Iris pigment epithelial cell (primary cell): ENCODE measurements at regions not wholly inside any gene's neighbourhood (a gene's known extent, or its start where the extent isn't known, plus 50 kb on each side); places are given as distances from the start of the nearest gene placed in this dataset.
A peak's percentile ranks its signal among the peaks of the same experiment; 100 is the strongest.

ENCODE experiments used
- DNase-seq: peaks from one replicate; pipeline ENCODE4 v3.0.0-alpha.2; 2011; ENCODE audit warnings: low read depth

DNA sequence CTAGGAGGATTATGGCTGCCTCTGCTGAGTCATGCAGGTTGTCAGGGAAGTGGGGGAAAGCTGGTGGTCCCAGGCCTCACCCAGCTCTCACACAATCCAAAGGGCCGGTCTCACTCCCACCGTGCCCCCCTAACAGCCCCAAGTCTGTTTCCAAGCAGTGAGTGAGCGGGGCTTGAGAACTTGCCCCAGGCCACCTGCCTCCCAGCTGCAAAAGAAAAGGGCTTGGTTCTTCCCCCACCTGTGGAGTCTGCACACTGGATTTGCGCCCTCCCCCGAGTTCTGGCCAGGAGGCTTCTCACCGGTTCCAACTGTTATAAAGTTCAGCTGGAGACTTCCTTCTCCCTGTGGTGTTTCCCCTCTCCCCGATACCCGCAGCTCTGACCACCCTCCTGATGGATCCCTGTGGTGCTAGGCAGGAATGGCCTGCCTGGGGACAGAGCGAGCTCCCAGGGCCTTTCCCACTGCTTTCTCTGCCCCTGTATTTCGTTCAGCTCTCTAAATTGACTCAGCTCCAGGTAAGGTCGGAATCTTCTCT lies 222.3 kb downstream of the BARHL2 start:
- no peak for DNase-seq

DNA sequence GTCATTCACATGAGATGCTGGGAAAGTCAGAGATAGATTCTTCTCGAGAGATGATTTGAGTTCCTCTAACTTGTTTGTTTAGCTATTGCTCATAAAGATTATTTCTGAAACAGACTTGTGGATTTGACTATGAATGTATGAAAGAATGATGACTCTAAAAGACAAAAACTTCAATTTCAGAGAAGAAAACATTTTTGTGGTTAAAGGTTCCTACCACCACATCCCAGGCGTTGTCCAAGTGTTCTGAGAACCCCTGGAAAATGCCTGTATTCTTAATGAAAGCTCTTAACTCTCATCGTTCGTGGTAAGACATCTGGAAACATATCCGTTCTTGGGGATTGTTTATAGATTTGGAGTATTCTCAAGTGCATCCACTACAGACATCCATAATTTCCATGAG lies 228.7 kb downstream of the BARHL2 start:
- peak; percentile 30 for DNase-seq

DNA sequence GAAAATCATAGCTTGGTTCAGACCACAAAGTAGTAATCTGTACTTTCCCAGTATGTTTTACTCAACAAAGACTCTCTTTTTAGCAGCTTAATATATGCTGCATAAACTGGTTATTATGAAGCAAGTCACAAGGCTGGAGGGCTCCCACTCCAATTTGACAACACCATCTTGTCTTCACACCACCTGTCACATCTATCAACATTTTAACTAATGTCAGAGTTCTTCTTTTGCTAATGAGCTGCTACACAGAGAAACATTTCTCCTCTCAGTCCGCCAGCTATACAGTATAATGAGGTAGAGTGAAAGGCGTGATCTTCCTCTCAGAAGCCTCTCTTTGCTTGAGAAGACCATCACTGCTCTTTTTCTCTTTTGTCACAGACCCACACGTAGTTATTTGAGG lies 230.1 kb downstream of the BARHL2 start:
- no peak for DNase-seq

DNA sequence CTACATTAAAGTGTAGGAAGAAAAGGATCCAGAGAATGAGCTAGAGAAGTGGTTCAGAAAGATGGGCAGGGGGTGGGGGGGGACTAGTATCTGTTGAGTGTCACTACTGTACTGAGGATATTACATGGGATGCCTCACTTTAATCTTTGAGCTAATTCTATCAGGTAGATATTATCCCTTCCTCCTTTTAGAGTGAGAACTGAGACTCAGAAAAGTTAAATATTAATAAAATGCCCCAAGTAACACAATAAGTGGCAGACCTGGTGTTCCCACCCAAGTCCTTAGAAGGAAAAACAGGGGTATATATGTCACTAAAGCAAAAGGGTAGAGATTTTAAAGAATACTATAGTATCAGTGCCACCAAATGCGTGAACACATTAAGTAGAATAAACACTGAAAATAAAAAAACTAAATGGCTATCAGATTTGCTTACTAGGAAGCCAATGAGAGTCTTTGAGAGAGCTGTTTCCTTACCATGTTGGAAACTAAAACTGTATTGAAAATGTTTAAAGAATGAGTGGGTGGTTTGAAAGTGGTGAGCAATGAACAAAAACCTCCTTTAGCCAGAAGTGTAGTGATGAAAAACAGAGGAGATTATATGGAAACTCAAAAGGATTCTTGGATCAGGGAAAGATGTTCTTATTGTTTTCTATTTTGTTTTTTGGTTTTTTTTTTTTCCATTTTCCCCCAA lies 230.8 kb downstream of the BARHL2 start:
- DNase-seq = no peak

DNA sequence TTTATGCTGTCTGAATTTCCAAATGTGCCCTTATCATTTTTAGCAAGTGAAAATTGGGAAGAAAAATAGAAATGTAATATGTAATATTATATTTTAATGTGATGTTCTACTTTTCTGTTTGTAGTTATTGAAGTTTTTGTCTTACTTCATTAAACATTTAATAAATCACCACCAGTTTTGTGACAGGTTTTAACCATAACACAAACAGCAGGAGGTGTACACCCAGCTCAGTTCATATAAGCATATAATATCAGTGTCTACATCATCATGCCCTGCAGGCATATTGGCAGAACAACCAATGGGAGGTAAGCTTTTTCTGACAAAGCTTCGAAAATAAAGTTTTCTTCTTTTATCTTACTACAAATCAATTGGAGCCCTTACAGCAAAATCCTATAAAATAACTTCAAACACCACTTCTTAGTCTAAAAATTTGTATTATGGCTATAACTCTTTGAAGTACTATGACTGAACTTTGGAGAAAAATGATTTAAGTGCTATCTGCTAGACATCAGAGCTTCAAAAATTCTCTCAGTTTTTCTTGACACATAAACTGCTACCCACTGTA lies 236.7 kb downstream of the BARHL2 start:
- DNase-seq = no peak

DNA sequence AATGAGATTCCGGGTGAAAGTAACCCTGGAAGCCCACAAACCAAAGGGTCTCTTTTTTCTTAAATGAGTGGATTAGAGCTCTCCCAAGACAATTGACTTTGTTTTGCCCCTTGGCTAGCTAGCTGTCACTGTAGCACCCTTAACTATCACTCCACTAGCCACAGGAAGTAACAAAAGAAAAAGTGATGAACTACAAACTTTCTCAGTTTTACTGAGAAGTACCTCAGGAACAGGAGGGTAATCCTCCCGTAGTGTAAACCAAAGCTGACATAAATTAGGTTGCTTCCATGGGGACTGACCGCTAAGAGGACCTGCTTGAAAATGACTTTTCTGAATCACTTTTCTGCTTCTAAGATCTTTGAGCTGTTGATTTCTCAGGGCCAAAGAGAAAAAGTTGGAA lies 240.1 kb downstream of the BARHL2 start:
- no peak for DNase-seq

DNA sequence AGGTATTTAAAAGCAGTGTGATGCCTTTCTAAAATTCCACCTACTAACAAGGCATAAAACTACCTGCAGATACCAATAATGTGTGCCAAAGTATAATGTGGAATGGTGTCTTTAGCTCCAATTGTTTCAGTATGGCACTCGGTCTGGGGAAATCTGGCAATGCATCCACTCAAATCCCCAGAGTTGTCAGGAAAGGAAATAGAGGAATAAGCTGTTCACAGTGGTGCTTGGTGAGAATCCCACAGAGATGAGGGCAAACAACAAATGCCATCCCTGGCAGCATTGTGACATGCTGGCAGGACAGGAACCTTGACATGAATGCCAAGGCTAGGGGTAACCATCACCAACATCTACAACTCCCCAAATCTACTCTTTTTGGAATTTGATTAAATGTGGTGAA lies 240.7 kb downstream of the BARHL2 start:
- DNase-seq = no peak

DNA sequence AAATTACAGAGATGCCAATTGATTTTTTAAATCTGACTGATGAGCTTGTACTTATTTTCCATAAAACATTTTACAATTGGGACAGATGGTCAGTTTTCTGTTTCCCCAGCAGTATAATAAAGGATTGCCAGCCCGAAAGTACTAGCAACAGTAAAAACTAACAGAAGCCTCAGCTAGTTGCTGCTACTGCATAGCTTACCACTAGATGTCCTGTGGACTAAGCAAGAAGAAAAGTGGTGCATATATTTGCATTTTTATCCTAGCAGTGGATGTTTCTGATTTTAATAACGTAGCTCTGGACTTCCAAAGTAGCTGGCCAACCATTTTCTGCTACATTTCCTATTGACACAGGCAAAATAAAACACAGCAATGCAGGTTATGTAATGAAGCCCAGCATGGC lies 241.5 kb downstream of the BARHL2 start:
- DNase-seq = peak; percentile 11

DNA sequence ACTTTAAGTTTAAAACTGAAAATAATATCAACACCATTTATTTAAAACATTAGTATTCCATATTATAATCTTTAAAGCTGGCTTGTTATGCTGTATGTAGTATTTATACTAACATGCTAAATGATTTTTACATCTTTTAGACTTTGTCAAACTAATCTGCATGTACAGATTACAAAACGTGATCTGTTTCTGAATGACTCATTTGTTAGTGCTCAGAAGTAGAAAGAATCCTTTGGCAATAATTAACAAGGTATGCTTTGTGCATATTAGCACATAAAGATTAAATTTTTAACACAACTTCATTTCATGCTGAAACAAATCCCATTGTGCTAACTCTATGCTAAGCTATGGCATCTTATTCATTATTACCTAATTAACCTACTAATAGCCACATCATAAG lies 242.4 kb downstream of the BARHL2 start:
- DNase-seq = no peak

DNA sequence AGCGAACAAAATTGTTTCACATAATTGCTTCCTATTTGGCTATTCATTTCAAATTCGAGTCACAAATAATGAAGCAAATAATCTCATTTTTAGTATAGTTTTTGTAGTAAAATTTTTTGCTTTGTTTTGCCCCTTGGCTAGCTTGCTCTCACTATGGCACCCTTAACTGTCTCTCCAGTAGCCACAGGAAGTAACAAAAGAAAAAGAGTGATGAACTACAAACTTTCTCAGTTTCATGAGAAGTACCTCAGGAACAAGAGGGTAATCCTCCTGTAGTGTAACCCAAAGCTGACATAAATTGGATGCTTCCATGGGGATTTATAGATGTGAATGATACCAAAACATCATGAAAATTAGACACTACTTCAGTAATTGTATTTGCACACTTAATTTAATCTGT lies 242.9 kb downstream of the BARHL2 start:
- DNase-seq = no peak

DNA sequence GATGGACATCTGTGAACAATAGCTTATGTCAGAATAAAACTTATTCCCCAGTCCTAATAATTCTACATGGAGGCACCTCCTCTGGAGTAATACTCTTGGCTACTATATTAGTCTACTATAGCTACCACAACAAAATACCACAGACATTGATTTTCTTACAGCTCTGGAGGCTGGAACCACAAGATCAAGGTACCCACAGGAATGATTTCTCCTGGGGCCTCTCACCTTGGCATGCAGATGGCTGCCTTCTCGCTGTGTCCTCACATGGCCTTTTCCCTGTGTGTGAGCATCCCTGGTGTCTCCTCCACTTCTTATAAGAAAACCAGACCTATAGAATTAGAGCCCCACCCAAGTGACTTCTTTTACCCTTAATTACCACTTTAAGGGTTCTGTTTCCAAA lies 244.3 kb downstream of the BARHL2 start:
- no peak for DNase-seq

DNA sequence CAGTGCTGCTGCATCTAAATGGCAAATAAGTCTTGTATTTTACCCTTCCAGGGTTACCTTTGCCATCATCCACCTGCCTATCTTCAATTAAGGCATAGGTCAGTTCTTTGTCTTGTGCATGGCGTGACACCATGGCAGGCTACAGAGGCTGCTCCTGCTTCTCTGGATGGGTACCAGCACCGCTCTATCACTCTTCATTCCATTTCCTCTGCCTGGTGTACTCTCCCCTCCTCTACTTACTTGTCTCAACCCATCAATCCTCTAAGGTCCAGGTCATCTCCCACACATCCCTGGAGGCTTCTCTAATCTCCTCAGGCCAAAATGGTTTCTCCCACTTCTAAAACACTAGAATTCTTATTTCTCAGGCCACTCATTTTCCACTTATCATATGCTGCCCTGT lies 257.5 kb downstream of the BARHL2 start:
- no peak for DNase-seq

DNA sequence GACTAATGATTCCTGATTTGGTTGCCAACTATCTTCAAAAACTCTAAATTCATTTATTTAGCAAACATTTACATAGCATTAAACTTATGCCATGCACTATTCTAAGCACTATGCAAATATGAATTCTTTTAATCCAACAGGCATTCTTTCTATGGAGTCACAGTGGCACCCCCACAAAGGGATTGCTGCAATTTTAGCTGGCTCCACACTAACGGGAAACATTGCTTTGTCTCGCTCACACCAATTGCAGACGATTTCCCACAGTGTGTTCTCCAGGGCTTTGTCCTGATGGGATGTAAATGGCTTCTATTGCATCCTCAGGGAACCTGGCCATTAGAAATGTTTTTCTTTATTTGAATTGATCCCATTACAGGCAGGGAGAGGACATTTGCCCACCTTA lies 259.1 kb downstream of the BARHL2 start:
- no peak for DNase-seq

DNA sequence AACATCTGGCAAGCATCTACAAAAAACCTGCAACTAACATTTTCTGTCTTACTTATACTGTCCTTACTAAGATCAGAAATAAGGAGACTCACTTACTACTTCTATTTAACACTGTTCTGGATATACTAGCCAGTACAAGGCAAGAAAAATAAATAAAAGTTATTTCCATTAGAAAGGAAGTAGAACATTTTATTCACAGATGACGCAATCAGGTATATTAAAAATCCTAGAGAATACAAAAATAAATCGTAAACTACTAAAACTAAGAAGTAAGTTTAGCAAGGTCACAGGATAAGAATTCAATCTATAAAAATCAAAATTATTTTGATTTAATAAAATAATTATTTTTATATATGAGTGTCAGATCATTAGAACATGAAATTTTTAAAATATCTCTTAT lies 264.6 kb downstream of the BARHL2 start:
- DNase-seq = no peak

DNA sequence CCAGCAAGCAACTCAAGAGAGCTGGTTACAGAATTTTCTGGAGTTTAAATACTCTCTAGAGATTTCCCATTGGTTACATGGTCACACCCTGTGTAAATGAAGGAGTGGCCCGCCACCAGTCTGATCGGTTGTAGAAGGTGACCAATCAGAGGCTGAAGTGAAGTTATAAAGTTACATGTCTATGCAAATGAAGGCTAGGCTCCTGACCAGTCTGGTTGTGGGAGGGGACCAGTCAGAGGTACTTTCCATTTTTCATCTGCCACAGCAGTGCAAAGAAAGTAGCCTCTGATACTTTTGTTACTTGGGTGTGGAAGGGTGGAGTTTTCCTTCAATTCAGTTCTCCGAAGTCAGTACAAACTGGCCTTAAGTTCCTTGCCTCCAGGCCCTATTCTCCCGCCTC lies 273.7 kb downstream of the BARHL2 start:
- no peak for DNase-seq

DNA sequence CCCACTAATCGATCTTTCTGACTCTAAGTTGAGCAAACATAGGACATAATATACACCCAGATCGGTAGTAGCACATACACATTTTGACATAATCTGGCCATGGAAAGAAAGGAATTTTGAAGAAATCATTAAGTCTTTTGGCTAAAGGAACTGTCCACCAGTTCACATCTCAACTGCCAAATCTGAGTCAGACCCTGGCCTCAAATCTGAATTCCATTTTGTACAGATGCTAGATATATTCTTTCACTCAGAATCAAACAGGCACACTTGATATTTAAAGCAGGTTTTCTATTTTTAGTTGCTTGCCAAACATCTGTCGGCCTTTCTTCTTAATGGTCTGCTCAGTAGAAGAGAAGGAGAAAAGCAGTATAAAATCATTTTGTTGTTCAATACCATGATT lies 281.8 kb downstream of the BARHL2 start:
- DNase-seq = no peak

DNA sequence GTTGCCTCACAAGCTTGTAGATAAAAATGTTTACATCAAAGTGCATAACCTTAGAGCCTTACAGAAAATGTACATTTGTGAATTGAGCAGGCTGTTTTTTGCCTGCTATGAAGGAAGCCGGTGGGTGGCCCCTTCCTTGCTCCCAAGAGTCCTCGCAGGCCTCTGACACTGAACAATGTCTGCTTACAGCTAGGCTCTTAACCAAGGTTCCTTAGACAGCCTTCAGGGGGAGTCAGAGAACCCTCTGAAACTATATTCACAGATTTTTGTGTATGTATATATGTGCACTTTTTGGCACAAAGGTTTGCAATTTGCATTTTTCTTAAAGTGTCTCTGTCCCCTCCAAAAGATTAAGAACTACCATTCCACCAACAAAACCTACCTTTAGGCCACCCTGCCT lies 282.6 kb downstream of the BARHL2 start:
- DNase-seq = peak; percentile 3

DNA sequence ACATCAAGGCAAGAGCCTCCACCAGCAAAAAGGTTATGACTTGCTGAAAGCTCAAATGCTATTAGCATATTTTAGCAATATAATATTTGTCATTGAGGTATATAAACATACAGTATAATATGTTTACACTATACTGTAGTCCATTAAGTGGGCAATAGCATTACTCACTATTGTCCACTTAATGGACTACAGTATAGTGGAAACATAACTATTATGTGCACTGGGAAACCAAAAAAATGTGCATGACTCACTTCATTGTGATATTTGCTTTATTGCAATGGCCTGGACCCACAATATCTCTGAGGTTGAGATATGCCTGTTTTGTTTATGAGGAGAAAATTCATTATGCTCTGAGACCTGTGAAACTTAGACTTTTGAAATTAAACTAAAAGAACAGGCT lies 300.0 kb downstream of the BARHL2 start:
- DNase-seq = peak; percentile 8

DNA sequence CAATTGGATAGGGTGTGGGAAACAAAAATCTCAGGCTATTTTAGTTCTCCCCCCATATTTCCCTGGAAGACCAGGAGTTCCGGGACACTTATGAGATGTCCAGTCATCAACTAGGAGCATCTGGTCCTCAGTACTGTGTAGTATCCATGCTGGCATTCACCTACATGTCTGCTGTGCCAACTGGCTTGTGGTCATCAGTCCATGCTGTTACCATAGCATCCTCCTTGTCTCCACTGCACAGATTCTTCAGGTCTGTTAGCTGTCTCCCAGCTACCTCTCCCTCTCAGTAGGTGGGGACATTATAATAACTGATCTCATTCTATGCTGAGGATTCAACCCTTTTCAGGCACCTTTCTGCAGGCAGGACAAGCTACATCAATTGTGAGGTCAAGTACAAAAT lies 302.9 kb downstream of the BARHL2 start:
- DNase-seq = no peak

DNA sequence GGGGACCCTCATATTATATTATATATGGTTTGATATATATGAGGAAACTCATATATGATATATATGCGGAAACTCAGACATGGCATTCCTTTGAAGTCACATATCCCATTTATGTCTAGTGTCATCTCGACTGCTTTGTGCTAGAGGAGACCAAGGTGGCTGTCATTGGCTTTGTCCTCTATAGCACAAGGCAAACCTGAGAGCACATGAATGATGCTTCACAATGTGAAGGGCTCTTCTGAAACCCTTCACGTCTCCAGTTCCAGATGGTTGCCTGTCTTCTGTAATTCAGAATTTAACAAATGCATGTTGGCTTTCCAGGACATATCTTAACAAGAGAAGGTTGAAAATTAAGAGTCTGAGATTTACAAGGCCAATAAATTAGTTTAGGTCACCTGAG lies 303.6 kb downstream of the BARHL2 start:
- no peak for DNase-seq

DNA sequence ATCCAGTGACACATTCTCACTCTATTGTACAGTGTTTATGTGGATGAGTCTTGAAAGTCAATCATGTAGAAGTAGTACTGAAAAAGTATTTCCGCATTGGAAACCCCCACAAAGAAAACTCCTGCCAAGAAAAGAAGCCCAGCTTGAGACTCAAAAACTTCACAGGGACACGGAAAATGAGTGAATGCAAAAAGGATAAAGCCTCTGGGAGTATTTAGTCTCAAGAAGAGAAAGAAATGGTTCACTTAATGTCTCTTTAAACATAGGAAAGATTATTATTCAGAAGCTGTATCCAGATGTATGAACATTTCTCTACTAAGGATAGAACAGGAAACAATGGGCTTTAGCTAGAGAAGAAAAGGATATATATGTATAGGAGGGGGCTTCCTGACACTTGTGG lies 304.5 kb downstream of the BARHL2 start:
- no peak for DNase-seq

DNA sequence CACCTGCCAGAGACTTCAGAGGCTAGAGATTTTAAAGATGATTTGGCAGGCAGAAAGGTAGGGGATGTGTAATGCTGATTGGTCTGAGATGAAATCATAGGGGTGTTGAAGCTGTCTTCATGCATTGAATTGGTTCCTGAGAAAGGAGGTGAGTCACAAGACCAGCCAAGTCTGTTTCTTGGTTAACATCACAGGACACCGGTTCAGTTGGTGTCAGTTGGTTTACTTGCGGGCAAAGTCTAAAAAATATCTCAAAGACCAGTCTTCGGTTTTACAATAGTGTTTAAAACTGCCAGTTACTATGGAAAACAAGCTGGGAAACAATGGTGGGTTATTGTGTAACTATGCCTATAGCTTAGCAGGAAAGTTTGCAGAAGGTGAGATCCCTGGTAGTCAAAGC lies 305.9 kb downstream of the BARHL2 start:
- no peak for DNase-seq

DNA sequence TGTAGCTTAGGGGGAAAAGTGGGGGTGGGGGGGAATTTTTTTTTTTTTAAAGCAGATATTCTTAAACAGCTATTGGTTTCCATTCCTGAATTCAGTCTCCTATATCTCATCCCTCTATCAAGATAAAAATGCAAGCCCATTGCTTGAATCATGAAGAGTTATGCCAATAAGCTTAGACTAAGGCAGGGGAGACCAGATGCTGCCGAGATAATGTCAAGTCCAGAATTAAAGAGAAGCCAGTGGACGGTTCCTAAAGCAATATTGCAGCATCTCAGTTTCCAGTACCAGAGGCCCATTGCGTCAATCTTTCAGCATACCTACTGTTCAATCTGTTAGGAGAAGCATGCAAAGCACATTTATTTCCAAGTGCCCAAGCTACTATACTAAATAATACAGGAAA lies 309.4 kb downstream of the BARHL2 start:
- DNase-seq = no peak

DNA sequence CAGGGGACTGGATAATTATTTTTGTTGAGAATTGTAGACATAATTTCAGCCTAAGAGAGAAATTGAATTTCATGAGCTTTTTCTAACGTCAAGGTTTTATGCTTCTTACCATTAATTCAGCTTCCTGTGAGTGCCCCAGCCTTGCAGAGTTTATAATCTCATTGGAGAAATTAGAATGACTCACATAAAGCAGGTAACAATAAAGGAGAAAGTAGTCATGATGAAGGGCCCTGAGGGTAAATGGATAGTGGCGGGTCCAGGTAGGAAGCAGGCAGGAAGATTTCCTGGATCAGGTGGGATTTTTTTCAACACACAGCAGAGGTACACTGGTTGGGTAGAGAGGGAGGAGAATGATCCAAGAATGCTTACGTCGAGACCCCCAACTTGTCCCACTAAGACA lies 311.4 kb downstream of the BARHL2 start:
- no peak for DNase-seq
